ENCODE measurements at regions not wholly inside any gene's neighbourhood (a gene's known extent, or its start where the extent isn't known, plus 50 kb on each side); places are given as distances from the start of the nearest gene placed in this dataset.
"Not testable (repeated sequence)": the region's sequence is repeated elsewhere in the genome, so short reads cannot be mapped to it uniquely, and the experiment has no call there.

- no peak overlapping the region for H3K4me3 ChIP-seq
- no peak overlapping the region for H3K27ac ChIP-seq
These were observed 681.3 kb downstream of the ADCYAP1 start for GRCh38 chr18:1585881-1586488.

DNA sequence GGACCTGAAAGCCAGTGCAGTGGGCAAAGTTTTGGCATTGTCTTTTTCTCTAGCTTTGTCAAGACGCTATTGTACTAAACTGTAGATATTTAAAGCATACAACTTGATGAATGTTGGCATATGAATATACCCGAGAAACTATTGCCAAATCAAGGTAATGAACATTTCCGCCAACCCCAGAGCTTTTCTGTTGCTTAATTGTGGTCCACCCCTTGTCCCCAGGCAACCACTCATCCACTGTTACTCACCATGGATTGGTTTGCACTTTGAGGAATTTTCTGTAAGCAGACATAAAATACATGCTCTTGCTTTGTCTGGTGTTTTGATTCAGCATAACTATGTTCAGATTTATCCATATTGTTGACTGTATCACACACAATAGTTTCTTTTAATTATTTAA lies 688.4 kb downstream of the ADCYAP1 start:
- no peak overlapping the region for H3K27ac ChIP-seq

GRCh38 chr18:1595195-1595594 lies 690.5 kb downstream of the ADCYAP1 start:
- no peak overlapping the region for H3K27ac ChIP-seq
- no peak overlapping the region for H3K4me3 ChIP-seq

More for the DNA sequence above, 688.4 kb downstream of the ADCYAP1 start:
- H3K4me3 ChIP-seq: no peak overlapping the region

- Histone ChIP-seq H3K27ac (no peak overlapping the region), H3K4me3 (no peak overlapping the region)
These were observed 694.5 kb downstream of the ADCYAP1 start for GRCh38 chr18:1599196-1599595.

- Histone ChIP-seq H3K27ac (no peak overlapping the region), H3K4me3 (no peak overlapping the region)
These were observed 700.1 kb downstream of the ADCYAP1 start for GRCh38 chr18:1604751-1605150.

GRCh38 chr18:1618364-1618763 lies 713.7 kb downstream of the ADCYAP1 start:
- no peak overlapping the region for H3K27ac ChIP-seq
- H3K4me3 ChIP-seq: no peak overlapping the region

DNA sequence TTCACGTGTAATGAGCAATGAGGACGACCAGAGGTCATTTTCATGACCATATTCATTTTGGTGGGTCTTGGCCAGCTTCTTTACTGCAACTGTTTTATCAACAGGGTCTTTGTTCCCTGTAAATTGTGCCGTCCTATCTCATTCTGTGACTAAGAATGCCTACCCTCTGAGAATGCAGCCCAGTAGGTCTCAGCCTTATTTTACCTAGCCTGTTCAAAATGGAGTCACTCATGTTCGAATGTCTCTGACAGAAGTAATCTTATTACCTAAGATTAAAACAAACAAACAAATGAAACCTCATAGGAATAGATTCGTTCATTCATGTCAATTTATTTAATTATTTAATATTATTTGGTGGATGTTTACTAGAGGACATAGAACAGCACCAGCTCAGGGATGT lies 714.8 kb downstream of the ADCYAP1 start:
- Histone ChIP-seq H3K4me3 (no peak overlapping the region), H3K27ac (no peak overlapping the region)

- no peak overlapping the region for H3K4me3 ChIP-seq
- H3K27ac ChIP-seq: no peak overlapping the region
These were observed 719.9 kb downstream of the ADCYAP1 start for GRCh38 chr18:1624612-1625011.

GRCh38 chr18:1627494-1627893 lies 722.8 kb downstream of the ADCYAP1 start:
- Histone ChIP-seq H3K27ac (no peak overlapping the region), H3K4me3 (no peak overlapping the region)

DNA sequence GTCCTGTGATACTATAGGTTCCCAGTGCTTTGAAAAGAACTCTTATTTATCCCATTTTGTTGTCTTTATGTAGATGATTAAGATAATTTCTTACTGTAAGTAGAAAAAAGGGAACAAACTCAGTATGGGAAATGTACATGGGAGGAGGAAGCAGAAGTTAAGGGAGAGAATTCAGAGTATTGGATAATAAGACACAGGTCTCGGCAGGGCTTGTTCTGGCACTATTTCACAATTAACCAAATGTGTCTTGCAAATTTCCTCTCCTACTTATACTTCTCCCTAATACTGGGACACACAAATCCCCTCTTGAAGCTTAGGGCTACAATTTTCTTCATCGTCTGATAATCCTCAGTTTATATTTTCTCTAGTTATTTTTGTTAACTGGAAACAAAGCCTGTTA lies 744.0 kb downstream of the ADCYAP1 start:
- H3K4me3 ChIP-seq: no peak overlapping the region
- no peak overlapping the region for H3K27ac ChIP-seq

GRCh38 chr18:1652018-1652417 lies 747.3 kb downstream of the ADCYAP1 start:
- no peak overlapping the region for H3K27ac ChIP-seq
- H3K4me3 ChIP-seq: no peak overlapping the region

DNA sequence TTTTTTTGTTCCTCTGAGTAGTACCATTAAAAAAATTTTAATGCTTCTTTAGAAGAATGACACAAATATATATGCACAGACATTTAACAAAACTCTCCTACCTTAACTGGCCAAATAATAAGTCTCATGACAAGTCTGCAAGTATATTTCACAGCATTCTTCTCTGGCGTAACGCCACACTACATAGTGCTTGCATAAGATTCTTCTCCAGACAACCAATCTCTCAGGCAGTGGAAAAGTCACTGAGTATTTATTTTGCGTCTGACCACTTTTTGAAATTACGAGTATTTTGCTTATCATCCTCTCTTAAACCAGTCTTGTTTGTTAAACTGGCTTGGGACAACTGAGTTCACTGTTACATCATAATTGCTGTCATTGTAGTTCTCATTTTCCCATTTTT lies 749.2 kb downstream of the ADCYAP1 start:
- Histone ChIP-seq H3K27ac (no peak overlapping the region), H3K4me3 (no peak overlapping the region)

GRCh38 chr18:1657876-1658275 lies 753.2 kb downstream of the ADCYAP1 start:
- Histone ChIP-seq H3K27ac (no peak overlapping the region), H3K4me3 (no peak overlapping the region)

- Histone ChIP-seq H3K4me3 (no peak overlapping the region), H3K27ac (no peak overlapping the region)
These were observed 754.4 kb downstream of the ADCYAP1 start for GRCh38 chr18:1658908-1659566.

- Histone ChIP-seq H3K4me3 (no peak overlapping the region), H3K27ac (no peak overlapping the region)
These were observed 759.4 kb downstream of the ADCYAP1 start for GRCh38 chr18:1663879-1664705.

- Histone ChIP-seq H3K4me3 (no peak overlapping the region), H3K27ac (no peak overlapping the region)
These were observed 760.4 kb downstream of the ADCYAP1 start for GRCh38 chr18:1665079-1665478.

- Histone ChIP-seq H3K27ac (no peak overlapping the region), H3K4me3 (no peak overlapping the region)
These were observed 763.6 kb downstream of the ADCYAP1 start for GRCh38 chr18:1668279-1668678.

DNA sequence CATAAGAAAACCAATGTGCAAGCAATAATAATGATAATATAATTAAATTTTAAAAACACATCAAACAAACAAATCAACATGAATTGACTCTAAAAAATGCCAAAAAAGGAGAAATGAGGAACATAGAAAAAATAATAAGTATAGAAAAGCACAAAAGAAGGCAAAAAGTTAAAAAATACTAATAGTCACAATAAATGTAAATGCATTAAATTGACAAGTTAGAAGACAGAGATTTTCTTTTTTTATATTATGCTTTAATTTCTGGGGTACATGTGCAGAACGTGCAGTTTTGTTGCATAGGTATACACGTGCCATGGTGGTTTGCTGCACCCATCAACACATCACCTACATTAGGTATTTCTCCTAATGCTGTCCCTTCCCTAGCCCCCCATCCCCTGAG lies 767.0 kb downstream of the ADCYAP1 start:
- not testable (repeated sequence) for H3K4me3 ChIP-seq

GRCh38 chr18:1676387-1676786 lies 771.7 kb downstream of the ADCYAP1 start:
- Histone ChIP-seq H3K4me3 (no peak overlapping the region), H3K27ac (no peak overlapping the region)

More for the DNA sequence above, 767.0 kb downstream of the ADCYAP1 start:
- H3K27ac ChIP-seq: not testable (repeated sequence)

- no peak overlapping the region for H3K27ac ChIP-seq
- no peak overlapping the region for H3K4me3 ChIP-seq
These were observed 775.4 kb downstream of the ADCYAP1 start for GRCh38 chr18:1680108-1680507.

DNA sequence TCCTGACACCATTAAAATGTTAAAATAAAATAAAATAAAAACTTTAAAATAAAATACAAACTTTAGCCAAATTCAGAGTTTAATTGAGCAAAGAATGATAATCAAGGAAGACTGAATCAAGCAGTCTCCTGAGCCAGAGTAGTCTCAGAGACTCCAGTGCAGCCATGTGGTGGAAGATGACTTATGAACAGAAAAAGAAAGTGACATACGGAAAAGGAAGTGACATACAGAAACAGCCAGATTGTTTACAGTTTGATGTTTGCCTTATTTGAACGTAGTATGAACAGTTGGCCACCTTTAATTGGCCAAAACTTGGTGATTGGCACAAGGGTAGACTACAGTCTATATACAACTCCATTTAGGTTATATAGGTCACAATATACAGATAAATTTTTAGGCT lies 787.2 kb downstream of the ADCYAP1 start:
- no peak overlapping the region for H3K4me3 ChIP-seq
- no peak overlapping the region for H3K27ac ChIP-seq

All from skin epidermis (tissue), 12 donors.